ENCODE measurements at regions not wholly inside any gene's neighbourhood (a gene's known extent, or its start where the extent isn't known, plus 50 kb on each side); places are given as distances from the start of the nearest gene placed in this dataset.
"Not testable (repeated sequence)": the region's sequence is repeated elsewhere in the genome, so short reads cannot be mapped to it uniquely, and the experiment has no call there.

GRCh38 chr3:106148440-106149082, 279.7 kb upstream of the CBLB start:
- WGBS, 2 donors: 96 to 97% methylated on average over 28 of the region's 28 CpGs
- H3K4me3 ChIP-seq (ENCODE audit: low read length in 2 of 2); H3K9me3 ChIP-seq (ENCODE audit: control insufficient read depth, low read length); H3K4me1 ChIP-seq (ENCODE audit: control insufficient read depth in 1 of 2, insufficient read depth in 2 of 2, low read length in 2 of 2); ATAC-seq (ENCODE audit: low FRiP score); H3K27me3 ChIP-seq (ENCODE audit: control insufficient read depth in 1 of 2, insufficient read depth in 2 of 2, low read length in 1 of 2); intact Hi-C loops (cut with DNase I); H3K27ac ChIP-seq (ENCODE audit: low read depth in 1 of 2, low read length in 2 of 2); H3K36me3 ChIP-seq (ENCODE audit: control insufficient read depth in 1 of 2, insufficient read depth in 2 of 2, low read length in 1 of 2): not testable (repeated sequence)
- peak in 1 of 2 donors; percentile 69 for DNase-seq

GRCh38 chr3:106157411-106157810, 288.6 kb upstream of the CBLB start:
- no peak for DNase-seq
- 96 to 100% methylated on average over 3 of the region's 3 CpGs for WGBS, 2 donors

GRCh38 chr3:106160396-106160795, 291.6 kb upstream of the CBLB start:
- Histone ChIP-seq H3K4me1 (ENCODE audit: control insufficient read depth in 1 of 2, insufficient read depth in 2 of 2, low read length in 2 of 2) (no peaks in the 10 kb centered on the region), H3K4me3 (ENCODE audit: low read length in 2 of 2) (no peak overlapping the region), H3K9me3 (ENCODE audit: control insufficient read depth, low read length) (no peaks in the 10 kb centered on the region), H3K27ac (ENCODE audit: low read depth in 1 of 2, low read length in 2 of 2) (no peak overlapping the region), H3K27me3 (ENCODE audit: control insufficient read depth in 1 of 2, insufficient read depth in 2 of 2, low read length in 1 of 2) (no peaks in the 10 kb centered on the region), H3K36me3 (ENCODE audit: control insufficient read depth in 1 of 2, insufficient read depth in 2 of 2, low read length in 1 of 2) (no peaks in the 10 kb centered on the region)
- intact Hi-C loops (cut with DNase I): no loop called here
- no peak for DNase-seq
- WGBS, 2 donors: 96 to 100% methylated on average over 1 of the region's 1 CpG
- ATAC-seq (ENCODE audit: low FRiP score): no peak

More at GRCh38 chr3:106157411-106157810, 288.6 kb upstream of the CBLB start:
- intact Hi-C loops (cut with DNase I): no loop called here
- no peak overlapping the region for H3K4me3 ChIP-seq (ENCODE audit: low read length in 2 of 2)
- ATAC-seq (ENCODE audit: low FRiP score): no peak
- H3K36me3 ChIP-seq (ENCODE audit: control insufficient read depth in 1 of 2, insufficient read depth in 2 of 2, low read length in 1 of 2): no peaks in the 10 kb centered on the region
- H3K27ac ChIP-seq (ENCODE audit: low read depth in 1 of 2, low read length in 2 of 2): no peak overlapping the region
- H3K27me3 ChIP-seq (ENCODE audit: control insufficient read depth in 1 of 2, insufficient read depth in 2 of 2, low read length in 1 of 2): no peaks in the 10 kb centered on the region
- no peaks in the 10 kb centered on the region for H3K4me1 ChIP-seq (ENCODE audit: control insufficient read depth in 1 of 2, insufficient read depth in 2 of 2, low read length in 2 of 2)
- H3K9me3 ChIP-seq (ENCODE audit: control insufficient read depth, low read length): no peaks in the 10 kb centered on the region

GRCh38 chr3:106161246-106161645, 292.4 kb upstream of the CBLB start:
- H3K27me3 ChIP-seq (ENCODE audit: control insufficient read depth in 1 of 2, insufficient read depth in 2 of 2, low read length in 1 of 2): no peaks in the 10 kb centered on the region
- no peaks in the 10 kb centered on the region for H3K36me3 ChIP-seq (ENCODE audit: control insufficient read depth in 1 of 2, insufficient read depth in 2 of 2, low read length in 1 of 2)
- DNase-seq (no peak), ATAC-seq (ENCODE audit: low FRiP score) (no peak)
- no peak overlapping the region for H3K27ac ChIP-seq (ENCODE audit: low read depth in 1 of 2, low read length in 2 of 2)
- WGBS, 2 donors: 63 to 66% methylated on average over 4 of the region's 4 CpGs
- no peaks in the 10 kb centered on the region for H3K9me3 ChIP-seq (ENCODE audit: control insufficient read depth, low read length)
- H3K4me1 ChIP-seq (ENCODE audit: control insufficient read depth in 1 of 2, insufficient read depth in 2 of 2, low read length in 2 of 2): no peaks in the 10 kb centered on the region
- intact Hi-C loops (cut with DNase I): no loop called here
- no peak overlapping the region for H3K4me3 ChIP-seq (ENCODE audit: low read length in 2 of 2)

- no peaks in the 10 kb centered on the region for H3K4me1 ChIP-seq (ENCODE audit: control insufficient read depth in 1 of 2, insufficient read depth in 2 of 2, low read length in 2 of 2)
- H3K36me3 ChIP-seq (ENCODE audit: control insufficient read depth in 1 of 2, insufficient read depth in 2 of 2, low read length in 1 of 2): no peaks in the 10 kb centered on the region
- DNase-seq: no peak
Measured at GRCh38 chr3:106167728-106168127, 298.9 kb upstream of the CBLB start.

GRCh38 chr3:106168962-106169750, 300.3 kb upstream of the CBLB start:
- no peaks in the 10 kb centered on the region for H3K27me3 ChIP-seq (ENCODE audit: control insufficient read depth in 1 of 2, insufficient read depth in 2 of 2, low read length in 1 of 2)
- 77 to 80% methylated on average over 5 of the region's 5 CpGs for WGBS, 2 donors
- H3K36me3 ChIP-seq (ENCODE audit: control insufficient read depth in 1 of 2, insufficient read depth in 2 of 2, low read length in 1 of 2): no peaks in the 10 kb centered on the region
- intact Hi-C loops (cut with DNase I): no loop called here
- H3K27ac ChIP-seq (ENCODE audit: low read depth in 1 of 2, low read length in 2 of 2): no peak overlapping the region
- H3K4me1 ChIP-seq (ENCODE audit: control insufficient read depth in 1 of 2, insufficient read depth in 2 of 2, low read length in 2 of 2): no peaks in the 10 kb centered on the region
- DNase-seq (no peak), ATAC-seq (ENCODE audit: low FRiP score) (no peak)
- H3K9me3 ChIP-seq (ENCODE audit: control insufficient read depth, low read length): no peaks in the 10 kb centered on the region
- H3K4me3 ChIP-seq (ENCODE audit: low read length in 2 of 2): no peak overlapping the region

More at GRCh38 chr3:106167728-106168127, 298.9 kb upstream of the CBLB start:
- Histone ChIP-seq H3K4me3 (ENCODE audit: low read length in 2 of 2) (no peak overlapping the region), H3K9me3 (ENCODE audit: control insufficient read depth, low read length) (no peaks in the 10 kb centered on the region), H3K27ac (ENCODE audit: low read depth in 1 of 2, low read length in 2 of 2) (no peak overlapping the region), H3K27me3 (ENCODE audit: control insufficient read depth in 1 of 2, insufficient read depth in 2 of 2, low read length in 1 of 2) (no peaks in the 10 kb centered on the region)
- intact Hi-C loops (cut with DNase I): no loop called here
- ATAC-seq (ENCODE audit: low FRiP score): no peak
- WGBS, 2 donors: 95 to 96% methylated on average over 8 of the region's 8 CpGs

GRCh38 chr3:106170636-106171035, 301.8 kb upstream of the CBLB start:
- intact Hi-C loops (cut with DNase I): no loop called here
- WGBS, 2 donors: 62 to 68% methylated on average over 1 of the region's 1 CpG
- no peaks in the 10 kb centered on the region for H3K4me1 ChIP-seq (ENCODE audit: control insufficient read depth in 1 of 2, insufficient read depth in 2 of 2, low read length in 2 of 2)
- H3K27ac ChIP-seq (ENCODE audit: low read depth in 1 of 2, low read length in 2 of 2): no peak overlapping the region
- H3K4me3 ChIP-seq (ENCODE audit: low read length in 2 of 2): no peak overlapping the region
- no peaks in the 10 kb centered on the region for H3K27me3 ChIP-seq (ENCODE audit: control insufficient read depth in 1 of 2, insufficient read depth in 2 of 2, low read length in 1 of 2)
- DNase-seq: no peak
- no peak for ATAC-seq (ENCODE audit: low FRiP score)
- H3K36me3 ChIP-seq (ENCODE audit: control insufficient read depth in 1 of 2, insufficient read depth in 2 of 2, low read length in 1 of 2): no peaks in the 10 kb centered on the region
- no peaks in the 10 kb centered on the region for H3K9me3 ChIP-seq (ENCODE audit: control insufficient read depth, low read length)

GRCh38 chr3:106172101-106172500, 303.3 kb upstream of the CBLB start:
- no peaks in the 10 kb centered on the region for H3K27me3 ChIP-seq (ENCODE audit: control insufficient read depth in 1 of 2, insufficient read depth in 2 of 2, low read length in 1 of 2)
- H3K36me3 ChIP-seq (ENCODE audit: control insufficient read depth in 1 of 2, insufficient read depth in 2 of 2, low read length in 1 of 2): no peaks in the 10 kb centered on the region
- intact Hi-C loops (cut with DNase I): no loop called here
- H3K9me3 ChIP-seq (ENCODE audit: control insufficient read depth, low read length): no peaks in the 10 kb centered on the region
- no peak for DNase-seq
- no peaks in the 10 kb centered on the region for H3K4me1 ChIP-seq (ENCODE audit: control insufficient read depth in 1 of 2, insufficient read depth in 2 of 2, low read length in 2 of 2)
- no peak overlapping the region for H3K27ac ChIP-seq (ENCODE audit: low read depth in 1 of 2, low read length in 2 of 2)
- no peak overlapping the region for H3K4me3 ChIP-seq (ENCODE audit: low read length in 2 of 2)
- no peak for ATAC-seq (ENCODE audit: low FRiP score)
- 93 to 94% methylated on average over 4 of the region's 4 CpGs for WGBS, 2 donors

- 68 to 77% methylated on average over 1 of the region's 1 CpG for WGBS, 2 donors
- Histone ChIP-seq H3K27me3 (ENCODE audit: control insufficient read depth in 1 of 2, insufficient read depth in 2 of 2, low read length in 1 of 2) (no peaks in the 10 kb centered on the region), H3K27ac (ENCODE audit: low read depth in 1 of 2, low read length in 2 of 2) (no peak overlapping the region), H3K4me3 (ENCODE audit: low read length in 2 of 2) (no peak overlapping the region), H3K9me3 (ENCODE audit: control insufficient read depth, low read length) (no peaks in the 10 kb centered on the region), H3K36me3 (ENCODE audit: control insufficient read depth in 1 of 2, insufficient read depth in 2 of 2, low read length in 1 of 2) (no peaks in the 10 kb centered on the region), H3K4me1 (ENCODE audit: control insufficient read depth in 1 of 2, insufficient read depth in 2 of 2, low read length in 2 of 2) (no peaks in the 10 kb centered on the region)
- no peak for DNase-seq
- no peak for ATAC-seq (ENCODE audit: low FRiP score)
- intact Hi-C loops (cut with DNase I): no loop called here
Measured at GRCh38 chr3:106172780-106173179, 304.0 kb upstream of the CBLB start.

All from aorta (tissue), 5 donors.